M059J (cell line): ENCODE measurements at regions not wholly inside any gene's neighbourhood (a gene's known extent, or its start where the extent isn't known, plus 50 kb on each side); places are given as distances from the start of the nearest gene placed in this dataset.
"Not testable (repeated sequence)": the region's sequence is repeated elsewhere in the genome, so short reads cannot be mapped to it uniquely, and the experiment has no call there.

Source experiments
- DNase-seq: peaks from one replicate; pipeline ENCODE4 v3.0.0-alpha.2; 2012; ENCODE audit warnings: low read depth

- no peak for DNase-seq
Observed at GRCh38 chr9:6160579-6160978, 55.0 kb upstream of the IL33 start.

GRCh38 chr9:6153425-6153824, 62.2 kb upstream of the IL33 start:
- peak; percentile 72 for DNase-seq

GRCh38 chr9:6152788-6153187, 62.8 kb upstream of the IL33 start:
- DNase-seq, result no peak

GRCh38 chr9:6150483-6150882, 65.1 kb upstream of the IL33 start:
- no peak for DNase-seq

- peak; percentile 62 for DNase-seq
Observed at GRCh38 chr9:6149315-6149714, 66.3 kb upstream of the IL33 start.

- DNase-seq, result peak; percentile 67
Observed at GRCh38 chr9:6147846-6148245, 67.8 kb upstream of the IL33 start.

GRCh38 chr9:6144947-6145346, 70.7 kb upstream of the IL33 start:
- DNase-seq, result no peak

- no peak for DNase-seq
Observed at GRCh38 chr9:6142799-6143454, 72.7 kb upstream of the IL33 start.

- DNase-seq, result not testable (repeated sequence)
Observed at GRCh38 chr9:6135780-6136179, 79.8 kb upstream of the IL33 start.

GRCh38 chr9:6134661-6135180, 80.9 kb upstream of the IL33 start:
- DNase-seq, result peak; percentile 63

- peak; percentile 83 for DNase-seq
Observed at GRCh38 chr9:6133346-6134063, 82.1 kb upstream of the IL33 start.

- no peak for DNase-seq
Observed at GRCh38 chr9:6132650-6133049, 83.0 kb upstream of the IL33 start.

- no peak for DNase-seq
Observed at GRCh38 chr9:6128030-6128429, 87.6 kb upstream of the IL33 start.

- DNase-seq, result no peak
Observed at GRCh38 chr9:6126377-6126776, 89.2 kb upstream of the IL33 start.

- DNase-seq, result no peak
Observed at GRCh38 chr9:6123416-6123815, 92.2 kb upstream of the IL33 start.

- peak; percentile 60 for DNase-seq
Observed at GRCh38 chr9:6121707-6122106, 93.9 kb upstream of the IL33 start.

GRCh38 chr9:6114424-6114823, 99.0 kb upstream of the RANBP6 start:
- no peak for DNase-seq

- no peak for DNase-seq
Observed at GRCh38 chr9:6113819-6114218, 98.4 kb upstream of the RANBP6 start.

GRCh38 chr9:6113312-6113711, 97.9 kb upstream of the RANBP6 start:
- DNase-seq, result peak; percentile 64

- peak; percentile 48 for DNase-seq
Observed at GRCh38 chr9:6109986-6110385, 94.6 kb upstream of the RANBP6 start.

GRCh38 chr9:6109571-6109970, 94.1 kb upstream of the RANBP6 start:
- peak; percentile 55 for DNase-seq

- DNase-seq, result peak; percentile 80
Observed at GRCh38 chr9:6106711-6107339, 91.4 kb upstream of the RANBP6 start.

GRCh38 chr9:6105738-6106137, 90.3 kb upstream of the RANBP6 start:
- no peak for DNase-seq
